NB4 (cell line): ENCODE measurements at regions not wholly inside any gene's neighbourhood (a gene's known extent, or its start where the extent isn't known, plus 50 kb on each side); places are given as distances from the start of the nearest gene placed in this dataset.

Experiments used
- MAX ChIP-seq: IDR thresholded peaks from 2 replicates; pipeline ENCODE4 v1.6.1; 2011; ENCODE audit warnings: low read depth, low read length
- POLR2A ChIP-seq: IDR thresholded peaks from 2 replicates; pipeline ENCODE4 v1.6.1; 2011; ENCODE audit warnings: mild to moderate bottlenecking; ENCODE audit not compliant: insufficient read length; ENCODE audit errors: extremely low read depth

GRCh38 chr10:57188846-57189245 lies 827.8 kb upstream of the ZWINT start:
- TF ChIP-seq MAX (no peak), POLR2A (no peak)
